PC-3 (cell line): ENCODE measurements at regions not wholly inside any gene's neighbourhood (a gene's known extent, or its start where the extent isn't known, plus 50 kb on each side); places are given as distances from the start of the nearest gene placed in this dataset.
"Not testable (repeated sequence)": the region's sequence is repeated elsewhere in the genome, so short reads cannot be mapped to it uniquely, and the experiment has no call there.

Experiments used
- ATAC-seq: fragments of 200-7000 bp; cut with Tn5 transposase; 2 replicates; pipeline ENCODE4 v1.9.1; 2020; ENCODE audit warnings: mild to moderate bottlenecking, moderate library complexity
- BruUV-seq: library from RNA; stranded (reverse); fragments of 400-500 nt; replicated peaks from 2 replicates; lab custom pipeline; 2021; lab: Mats Ljungman, UMichigan
- CTCF ChIA-PET: fragments of 300-600 bp; sonication (Branson Sonifier 250); formaldehyde crosslinking; loops from one replicate; lab custom pipeline; 2022; ENCODE audit warnings: antibody characterized with exemption; lab: Charles Lee
- POLR2A ChIA-PET: fragments of 300-600 bp; sonication (Branson Sonifier 250); formaldehyde crosslinking; loops from one replicate; lab custom pipeline; 2022; ENCODE audit warnings: antibody characterized with exemption; ENCODE audit not compliant: unreplicated experiment; lab: Charles Lee
- DNase-seq: peaks from one replicate; pipeline ENCODE4 v3.0.0-alpha.2; 2015
- H2AFZ ChIP-seq: fragments of 300-600 bp; sonication (generic); 2 replicates; pipeline ENCODE4 v1.6.0; 2016; ENCODE audit warnings: antibody characterized with exemption, low read length
- H3F3A ChIP-seq: fragments of 300-600 bp; sonication (generic); one replicate; pipeline ENCODE4 v1.6.0; 2017; ENCODE audit warnings: antibody characterized with exemption, low read length, control low read depth, mild to moderate bottlenecking; ENCODE audit not compliant: unreplicated experiment
- H3K27ac ChIP-seq: fragments of 300-600 bp; sonication (generic); 2 replicates; pipeline ENCODE4 v1.5.1; 2016; ENCODE audit warnings: mild to moderate bottlenecking, low read length
- H3K27me3 ChIP-seq: fragments of 300-600 bp; sonication (generic); 2 replicates; pipeline ENCODE4 v1.6.1; 2016; ENCODE audit warnings: low read length, mixed read lengths
- H3K36me3 ChIP-seq: fragments of 300-600 bp; sonication (generic); 2 replicates; pipeline ENCODE4 v1.6.1; 2016; ENCODE audit warnings: low read depth, mixed run types, low read length, mixed read lengths
- H3K4me1 ChIP-seq: fragments of 300-600 bp; sonication (generic); 2 replicates; pipeline ENCODE4 v1.5.1; 2016; ENCODE audit warnings: low read length; ENCODE audit not compliant: insufficient read depth
- H3K4me2 ChIP-seq: fragments of 300-600 bp; sonication (generic); 2 replicates; pipeline ENCODE4 v1.6.0; 2016; ENCODE audit warnings: low read length
- H3K4me3 ChIP-seq: fragments of 300-600 bp; sonication (generic); 2 replicates; pipeline ENCODE4 v1.5.1; 2016; ENCODE audit warnings: mild to moderate bottlenecking, low read length, mixed read lengths
- H3K79me2 ChIP-seq: fragments of 300-600 bp; sonication (generic); 2 replicates; pipeline ENCODE4 v1.6.1; 2017; ENCODE audit warnings: low read length, mixed read lengths
- H3K9ac ChIP-seq: fragments of 300-600 bp; sonication (generic); 2 replicates; pipeline ENCODE4 v1.6.0; 2016; ENCODE audit warnings: mild to moderate bottlenecking, low read length
- H3K9me2 ChIP-seq: fragments of 300-600 bp; sonication (generic); replicated peaks from 2 replicates; pipeline ENCODE4 v1.6.1; 2016; ENCODE audit warnings: mixed run types, low read length, mixed read lengths
- H3K9me3 ChIP-seq: fragments of 300-600 bp; sonication (generic); 2 replicates; pipeline ENCODE4 v1.6.1; 2016; ENCODE audit warnings: low read length, mixed read lengths
- H4K20me1 ChIP-seq: fragments of 300-600 bp; sonication (generic); 2 replicates; pipeline ENCODE4 v1.6.1; 2016; ENCODE audit warnings: low read length, mixed read lengths
- intact Hi-C: fragments of 100-400 bp; cut with micrococcal nuclease; formaldehyde crosslinking; loops from 2 replicates; pipeline ENCODE4 v1.9.0; 2023

GRCh38 chr5:34179453-34180190 lies 136.6 kb upstream of the C1QTNF3 start:
- H3K9me2 ChIP-seq, ATAC-seq, H3F3A ChIP-seq, H3K9ac ChIP-seq, H3K4me3 ChIP-seq, CTCF ChIA-PET, intact Hi-C loops, H3K27me3 ChIP-seq, POLR2A ChIA-PET, H2AFZ ChIP-seq, H4K20me1 ChIP-seq, H3K27ac ChIP-seq, H3K4me2 ChIP-seq, BruUV-seq, H3K9me3 ChIP-seq, H3K36me3 ChIP-seq, H3K79me2 ChIP-seq, H3K4me1 ChIP-seq: not testable (repeated sequence)
- peak; percentile 31 for DNase-seq

- POLR2A ChIA-PET, H3K9me3 ChIP-seq, H3K27ac ChIP-seq, CTCF ChIA-PET, H3K79me2 ChIP-seq, H3K9ac ChIP-seq, BruUV-seq, H3K4me2 ChIP-seq, H3K4me3 ChIP-seq, H3F3A ChIP-seq, H3K27me3 ChIP-seq, H3K9me2 ChIP-seq, H4K20me1 ChIP-seq, DNase-seq, H3K4me1 ChIP-seq, intact Hi-C loops, H2AFZ ChIP-seq, ATAC-seq, H3K36me3 ChIP-seq: not testable (repeated sequence)
These were observed 137.2 kb upstream of the C1QTNF3 start for GRCh38 chr5:34180225-34180624.

DNA sequence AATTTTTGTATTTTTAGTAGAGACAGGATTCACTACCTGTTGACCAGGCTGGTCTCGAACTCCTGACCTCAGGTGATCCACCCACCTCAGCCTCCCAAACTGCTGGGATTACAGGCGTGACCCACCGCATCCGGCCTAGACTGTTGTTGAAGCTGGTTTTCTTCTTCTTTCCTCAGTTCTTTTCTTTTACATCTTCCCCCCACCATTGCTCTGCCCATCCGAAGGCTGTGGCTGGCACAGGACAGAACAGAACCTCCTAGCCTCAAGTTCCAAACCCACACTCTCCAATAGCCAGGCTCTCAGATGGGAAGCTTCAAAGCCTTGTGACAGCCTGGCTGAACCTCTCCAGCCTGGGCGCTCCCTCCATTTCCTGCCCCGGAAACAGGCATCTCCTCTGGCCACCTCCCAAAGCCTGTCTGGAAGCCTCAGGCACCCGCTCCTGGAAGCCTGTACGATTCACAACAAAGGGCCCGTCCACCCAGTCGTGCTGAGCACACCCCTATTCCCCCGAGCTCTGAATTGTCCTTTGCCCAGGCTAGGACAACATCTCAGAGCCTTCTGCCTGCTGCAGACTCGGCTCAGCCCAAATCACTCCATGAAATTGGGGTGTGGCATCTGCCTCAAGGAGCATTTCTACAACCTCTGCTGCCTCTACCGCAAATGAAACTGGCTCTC lies 138.1 kb upstream of the C1QTNF3 start:
- H3K9me3 ChIP-seq, H3K27ac ChIP-seq, BruUV-seq, POLR2A ChIA-PET, CTCF ChIA-PET, DNase-seq, H3K79me2 ChIP-seq, H3K9me2 ChIP-seq, H3K9ac ChIP-seq, H2AFZ ChIP-seq, H3K4me1 ChIP-seq, H3K27me3 ChIP-seq, intact Hi-C loops, H4K20me1 ChIP-seq, H3K4me3 ChIP-seq, ATAC-seq, H3K4me2 ChIP-seq, H3F3A ChIP-seq, H3K36me3 ChIP-seq: not testable (repeated sequence)

DNA sequence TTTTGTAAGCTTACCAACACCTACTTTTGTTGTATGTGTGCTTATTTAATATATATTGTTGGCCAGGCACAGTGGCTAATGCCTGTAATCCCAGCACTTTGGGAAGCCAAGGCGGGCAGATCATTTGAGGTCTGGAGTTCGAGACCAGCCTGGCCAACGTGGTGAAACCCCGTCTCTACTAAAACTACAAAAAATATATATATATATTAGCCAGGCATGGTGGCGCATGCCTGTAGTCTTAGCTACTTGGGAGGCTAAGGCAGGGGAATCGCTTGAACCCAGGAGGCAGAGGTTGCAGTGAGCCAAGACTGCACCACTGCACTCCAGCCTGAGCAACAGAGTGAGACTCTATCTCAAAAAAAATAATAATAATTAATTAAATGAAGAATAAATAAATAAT lies 142.0 kb upstream of the C1QTNF3 start:
- ATAC-seq, H3K4me3 ChIP-seq, BruUV-seq, H3K9me3 ChIP-seq, DNase-seq, H3K27ac ChIP-seq, H3K9me2 ChIP-seq, POLR2A ChIA-PET, H2AFZ ChIP-seq, H3K4me1 ChIP-seq, H3K36me3 ChIP-seq, H3F3A ChIP-seq, H3K9ac ChIP-seq, H3K27me3 ChIP-seq, H3K4me2 ChIP-seq, H4K20me1 ChIP-seq, H3K79me2 ChIP-seq, intact Hi-C loops, CTCF ChIA-PET: not testable (repeated sequence)

DNA sequence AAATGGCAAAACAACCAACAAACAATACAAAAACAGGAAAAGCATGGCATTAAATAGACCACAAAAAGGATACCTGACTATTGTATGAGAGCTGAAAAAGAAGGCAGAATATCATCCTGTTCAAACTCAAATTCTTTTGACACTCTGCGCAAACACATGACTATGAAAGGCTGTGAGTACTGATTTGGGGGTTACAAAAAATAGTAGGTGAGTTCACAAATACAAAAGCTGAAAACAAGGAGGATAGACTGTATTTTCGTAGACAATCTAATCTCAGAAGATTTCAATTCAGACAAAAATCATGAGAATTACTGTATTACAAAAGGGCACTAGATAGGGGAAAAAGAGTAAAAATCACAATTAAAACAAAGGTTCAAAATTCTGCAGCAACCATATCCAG lies 142.6 kb upstream of the C1QTNF3 start:
- H3K27ac ChIP-seq, H3K4me3 ChIP-seq, H3K4me2 ChIP-seq, CTCF ChIA-PET, H3F3A ChIP-seq, H2AFZ ChIP-seq, H4K20me1 ChIP-seq, H3K9ac ChIP-seq, H3K27me3 ChIP-seq, ATAC-seq, POLR2A ChIA-PET, intact Hi-C loops, H3K4me1 ChIP-seq, H3K9me3 ChIP-seq, H3K9me2 ChIP-seq, H3K79me2 ChIP-seq, H3K36me3 ChIP-seq: not testable (repeated sequence)
- BruUV-seq = TSS peak; percentile 6
- DNase-seq = peak; percentile 6

GRCh38 chr5:34186108-34186507 lies 143.1 kb upstream of the C1QTNF3 start:
- H3K27ac ChIP-seq, H3K9me2 ChIP-seq, intact Hi-C loops, H3K4me2 ChIP-seq, H3K27me3 ChIP-seq, H3K4me3 ChIP-seq, H3K79me2 ChIP-seq, CTCF ChIA-PET, H4K20me1 ChIP-seq, H3K36me3 ChIP-seq, H3K9ac ChIP-seq, DNase-seq, H3K4me1 ChIP-seq, H3K9me3 ChIP-seq, H3F3A ChIP-seq, H2AFZ ChIP-seq, BruUV-seq, POLR2A ChIA-PET, ATAC-seq: not testable (repeated sequence)
